ENCODE measurements at regions not wholly inside any gene's neighbourhood (a gene's known extent, or its start where the extent isn't known, plus 50 kb on each side); places are given as distances from the start of the nearest gene placed in this dataset.

DNA sequence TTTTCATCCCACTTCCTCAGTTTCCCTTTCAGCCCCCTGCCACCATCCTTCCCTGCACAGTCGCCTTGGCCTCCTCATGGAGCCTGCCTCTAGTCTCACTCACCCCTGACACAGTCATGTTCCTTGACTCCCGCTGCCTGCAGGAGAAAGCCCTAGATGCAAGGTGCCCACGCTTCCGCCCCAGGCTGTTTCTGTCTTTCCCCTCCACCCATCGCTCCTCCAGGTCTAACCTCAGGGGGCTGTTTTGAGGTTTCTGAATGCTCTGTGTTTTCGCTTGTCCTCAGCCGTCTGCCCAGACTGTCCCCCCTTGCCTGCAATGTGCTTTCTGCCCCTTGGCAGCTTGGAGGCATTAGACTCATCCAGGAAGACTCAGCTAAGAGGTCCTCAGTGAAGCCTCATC lies 89.9 kb downstream of the EMX2 start:
- TF ChIP-seq POLR2A (IDR thresholded peaks at IDR 0.05) = no peak
- Histone ChIP-seq H3K4me3 (no peak overlapping the region), H3K9me3 (no peaks in the 10 kb centered on the region), H3K27me3 (no peaks in the 10 kb centered on the region), H3K4me1 (no peaks in the 10 kb centered on the region), H3K36me3 (replicated peaks in 1 of 2; ENCODE audit: insufficient read depth in 1 of 2, low read depth in 2 of 2) (no peaks in the 10 kb centered on the region), H3K27ac (no peak overlapping the region)
- DNase-seq (no peak), ATAC-seq (no peak)
- 89 to 94% methylated on average over 7 of the region's 7 CpGs for WGBS, 2 donors
- intact Hi-C loops (cut with DNase I) = no loop called here

DNA sequence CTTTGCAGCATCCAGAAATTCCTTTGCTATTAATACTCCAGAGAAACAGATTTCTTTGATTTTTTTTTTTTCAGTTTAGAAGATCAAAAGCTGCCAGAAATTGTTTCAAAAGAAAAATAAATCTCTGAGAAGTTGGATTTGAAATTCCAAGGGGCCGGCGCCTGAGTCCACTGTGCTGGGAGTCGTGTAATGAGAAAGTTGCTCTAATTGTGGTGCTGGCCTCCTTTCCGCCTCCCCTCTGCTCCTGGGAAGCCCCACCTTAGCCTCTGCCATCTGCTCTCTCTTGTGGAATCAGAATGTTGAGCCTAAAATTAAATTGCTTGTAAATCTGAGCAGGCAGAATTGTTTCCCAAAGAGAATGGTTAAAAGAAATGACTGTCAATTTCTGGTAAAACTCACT lies 93.3 kb downstream of the EMX2 start:
- intact Hi-C loops (cut with DNase I) = no loop called here
- H3K36me3 ChIP-seq (replicated peaks in 1 of 2; ENCODE audit: insufficient read depth in 1 of 2, low read depth in 2 of 2) = no peaks in the 10 kb centered on the region
- no peak overlapping the region for H3K4me3 ChIP-seq
- TF ChIP-seq, protein P1, sequence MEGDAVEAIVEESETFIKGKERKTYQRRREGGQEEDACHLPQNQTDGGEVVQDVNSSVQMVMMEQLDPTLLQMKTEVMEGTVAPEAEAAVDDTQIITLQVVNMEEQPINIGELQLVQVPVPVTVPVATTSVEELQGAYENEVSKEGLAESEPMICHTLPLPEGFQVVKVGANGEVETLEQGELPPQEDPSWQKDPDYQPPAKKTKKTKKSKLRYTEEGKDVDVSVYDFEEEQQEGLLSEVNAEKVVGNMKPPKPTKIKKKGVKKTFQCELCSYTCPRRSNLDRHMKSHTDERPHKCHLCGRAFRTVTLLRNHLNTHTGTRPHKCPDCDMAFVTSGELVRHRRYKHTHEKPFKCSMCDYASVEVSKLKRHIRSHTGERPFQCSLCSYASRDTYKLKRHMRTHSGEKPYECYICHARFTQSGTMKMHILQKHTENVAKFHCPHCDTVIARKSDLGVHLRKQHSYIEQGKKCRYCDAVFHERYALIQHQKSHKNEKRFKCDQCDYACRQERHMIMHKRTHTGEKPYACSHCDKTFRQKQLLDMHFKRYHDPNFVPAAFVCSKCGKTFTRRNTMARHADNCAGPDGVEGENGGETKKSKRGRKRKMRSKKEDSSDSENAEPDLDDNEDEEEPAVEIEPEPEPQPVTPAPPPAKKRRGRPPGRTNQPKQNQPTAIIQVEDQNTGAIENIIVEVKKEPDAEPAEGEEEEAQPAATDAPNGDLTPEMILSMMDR (IDR thresholded peaks at IDR 0.05) = no peak
- no peak for TF ChIP-seq POLR2A (IDR thresholded peaks at IDR 0.05)
- 78 to 92% methylated on average over 4 of the region's 4 CpGs for WGBS, 2 donors
- H3K27ac ChIP-seq = no peak overlapping the region
- ATAC-seq (no peak), DNase-seq (no peak)
- no peaks in the 10 kb centered on the region for H3K27me3 ChIP-seq
- no peaks in the 10 kb centered on the region for H3K9me3 ChIP-seq
- no peaks in the 10 kb centered on the region for H3K4me1 ChIP-seq

DNA sequence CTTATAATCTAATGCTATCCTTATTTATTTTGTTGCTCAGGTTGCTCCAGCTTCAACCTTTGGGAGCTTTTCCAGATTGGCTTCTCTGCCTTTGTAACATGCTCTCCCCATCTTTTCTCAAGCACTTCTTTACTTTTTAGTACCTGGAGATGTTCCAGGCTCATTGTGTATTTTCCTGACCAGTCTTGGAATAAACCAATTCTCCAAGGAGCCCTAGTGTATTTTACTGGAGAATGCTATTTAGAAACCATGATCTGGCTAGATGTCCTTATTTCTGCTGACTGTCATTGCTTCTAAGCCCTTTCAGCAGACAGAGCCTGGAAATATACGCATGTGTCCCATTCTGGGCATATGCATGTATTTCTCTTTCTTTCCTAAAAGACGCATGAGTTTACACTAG lies 95.7 kb downstream of the EMX2 start:
- H3K27ac ChIP-seq = no peak overlapping the region
- H3K9me3 ChIP-seq = no peaks in the 10 kb centered on the region
- H3K4me1 ChIP-seq = no peaks in the 10 kb centered on the region
- H3K27me3 ChIP-seq = no peaks in the 10 kb centered on the region
- no peaks in the 10 kb centered on the region for H3K36me3 ChIP-seq (replicated peaks in 1 of 2; ENCODE audit: insufficient read depth in 1 of 2, low read depth in 2 of 2)
- 88 to 89% methylated on average over 2 of the region's 2 CpGs for WGBS, 2 donors
- DNase-seq (no peak), ATAC-seq (no peak)
- TF ChIP-seq, protein P1 (IDR thresholded peaks at IDR 0.05) = no peak
- TF ChIP-seq POLR2A (IDR thresholded peaks at IDR 0.05) = no peak
- no peak overlapping the region for H3K4me3 ChIP-seq
- intact Hi-C loops (cut with DNase I) = no loop called here

DNA sequence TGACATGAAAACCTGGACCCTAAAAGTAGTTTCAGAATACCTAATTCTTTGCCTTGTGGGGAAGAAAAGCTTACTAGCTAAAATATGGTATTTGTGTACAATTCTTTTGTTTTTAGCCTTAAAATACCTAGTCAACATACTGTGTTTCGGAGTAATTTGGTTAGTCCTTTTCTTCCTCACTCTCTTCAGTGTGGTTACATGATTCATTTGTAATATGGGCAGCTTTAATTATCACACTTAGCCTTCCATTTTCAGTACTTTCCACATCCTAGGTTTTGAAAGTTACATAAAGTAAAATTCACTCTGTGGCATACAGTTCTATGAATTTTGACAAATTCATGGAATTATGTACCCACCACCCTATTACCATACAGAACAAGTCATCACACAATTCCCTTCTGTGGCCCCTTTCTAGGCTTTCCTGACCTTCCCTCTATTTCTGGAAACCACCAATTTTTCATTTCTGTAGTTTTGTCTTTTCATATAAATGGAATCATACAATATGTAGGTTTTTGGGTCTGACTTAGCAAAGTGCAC lies 96.2 kb downstream of the EMX2 start:
- no peak for DNase-seq
- no peaks in the 10 kb centered on the region for H3K36me3 ChIP-seq (replicated peaks in 1 of 2; ENCODE audit: insufficient read depth in 1 of 2, low read depth in 2 of 2)
- no peak for ATAC-seq
- H3K4me3 ChIP-seq = no peak overlapping the region
- no peaks in the 10 kb centered on the region for H3K4me1 ChIP-seq
- H3K27ac ChIP-seq = no peak overlapping the region
- H3K9me3 ChIP-seq = no peaks in the 10 kb centered on the region
- WGBS, 2 donors = 68 to 75% methylated on average over 1 of the region's 1 CpG
- intact Hi-C loops (cut with DNase I) = no loop called here
- H3K27me3 ChIP-seq = no peaks in the 10 kb centered on the region
- TF ChIP-seq POLR2A (IDR thresholded peaks at IDR 0.05) = no peak
- TF ChIP-seq, protein P1 (IDR thresholded peaks at IDR 0.05) = no peak

DNA sequence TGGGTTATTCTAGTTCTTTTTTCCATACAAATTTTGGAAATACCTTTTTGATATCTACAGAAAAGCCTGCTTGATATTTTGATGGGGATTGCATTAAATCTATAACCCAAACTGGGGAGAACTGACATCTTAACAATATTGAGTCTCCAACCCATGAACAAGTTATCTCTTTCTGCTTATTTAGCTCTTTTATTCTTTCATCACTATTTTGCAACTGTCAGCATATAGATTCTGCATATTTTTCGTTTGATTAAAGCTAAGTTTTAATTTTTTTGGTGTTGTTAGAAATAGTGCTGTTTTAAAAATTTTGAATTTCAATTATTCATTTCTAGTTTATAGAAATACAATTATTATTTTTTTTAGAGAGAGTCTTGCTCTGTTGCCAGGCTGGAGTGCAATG lies 97.9 kb downstream of the EMX2 start:
- H3K4me3 ChIP-seq = no peak overlapping the region
- TF ChIP-seq, protein P1 (IDR thresholded peaks at IDR 0.05) = no peak
- no peak for TF ChIP-seq POLR2A (IDR thresholded peaks at IDR 0.05)
- ATAC-seq (no peak), DNase-seq (no peak)
- no peaks in the 10 kb centered on the region for H3K36me3 ChIP-seq (replicated peaks in 1 of 2; ENCODE audit: insufficient read depth in 1 of 2, low read depth in 2 of 2)
- no peaks in the 10 kb centered on the region for H3K4me1 ChIP-seq
- intact Hi-C loops (cut with DNase I) = no loop called here
- WGBS, 2 donors = 33 to 43% methylated on average over 1 of the region's 1 CpG
- no peaks in the 10 kb centered on the region for H3K27me3 ChIP-seq
- no peaks in the 10 kb centered on the region for H3K9me3 ChIP-seq
- H3K27ac ChIP-seq = no peak overlapping the region
